ENCODE measurements at regions not wholly inside any gene's neighbourhood (a gene's known extent, or its start where the extent isn't known, plus 50 kb on each side); places are given as distances from the start of the nearest gene placed in this dataset.

DNA sequence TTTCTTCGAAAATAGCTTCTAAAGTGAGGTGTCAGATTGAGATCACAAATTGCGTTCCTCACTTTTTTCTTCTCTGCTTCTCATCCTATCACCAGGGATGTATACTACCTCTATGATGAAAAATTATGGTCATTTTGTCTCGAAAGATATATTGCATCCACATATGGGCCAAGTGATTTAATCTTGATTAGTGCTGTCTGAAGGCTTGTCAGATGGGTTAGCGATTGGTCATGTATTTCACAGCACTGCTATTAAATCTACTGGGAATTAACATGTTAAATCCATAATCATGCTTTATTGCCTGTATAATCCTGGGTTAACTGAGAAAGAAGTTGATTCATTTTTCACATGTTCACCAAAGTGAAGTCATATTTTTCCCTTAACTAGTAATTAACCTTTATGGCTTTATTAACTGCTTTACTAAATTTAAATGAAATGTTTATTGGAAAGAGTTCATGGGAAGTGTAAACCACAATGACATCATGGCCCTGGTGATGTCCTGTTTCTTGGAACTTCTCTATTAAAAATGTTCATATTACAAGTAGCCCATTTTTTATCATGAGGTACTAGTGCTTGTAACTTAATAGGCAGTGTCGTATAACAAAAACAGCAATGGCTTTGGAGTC is 193.3 kb downstream of the SMC2 start:
- H3K27ac ChIP-seq (ENCODE audit: low read depth, low read length) = no peak overlapping the region
- H4K20me1 ChIP-seq (ENCODE audit: insufficient read depth, low read length) = no peaks in the 10 kb centered on the region
- no peaks in the 10 kb centered on the region for H3K4me1 ChIP-seq (ENCODE audit: insufficient read depth, low read length)
- peaks cover 2% of the 10 kb centered on the region for H3K9me3 ChIP-seq (ENCODE audit: insufficient read depth, low read depth, low read length)
- Mint-ChIP-seq H3K27ac (ENCODE audit: unreplicated experiment) (no peak overlapping the region), H3K9me3 (ENCODE audit: unreplicated experiment) (no peaks in the 10 kb centered on the region), H3K4me3 (ENCODE audit: unreplicated experiment) (no peak overlapping the region), H3K36me3 (ENCODE audit: low read depth, unreplicated experiment) (no peaks in the 10 kb centered on the region), H3K27me3 (ENCODE audit: low read depth, unreplicated experiment) (peaks cover 2% of the 10 kb centered on the region), H3K4me1 (ENCODE audit: low read depth, unreplicated experiment) (no peaks in the 10 kb centered on the region)
- FAIRE-seq = no peak
- H2AFZ ChIP-seq (ENCODE audit: low read depth, low read length) = no peak overlapping the region
- no peak for TF ChIP-seq EZH2 (IDR thresholded peaks at IDR 0.05; ENCODE audit: insufficient read depth, low read length)
- TF ChIP-seq, protein P1, sequence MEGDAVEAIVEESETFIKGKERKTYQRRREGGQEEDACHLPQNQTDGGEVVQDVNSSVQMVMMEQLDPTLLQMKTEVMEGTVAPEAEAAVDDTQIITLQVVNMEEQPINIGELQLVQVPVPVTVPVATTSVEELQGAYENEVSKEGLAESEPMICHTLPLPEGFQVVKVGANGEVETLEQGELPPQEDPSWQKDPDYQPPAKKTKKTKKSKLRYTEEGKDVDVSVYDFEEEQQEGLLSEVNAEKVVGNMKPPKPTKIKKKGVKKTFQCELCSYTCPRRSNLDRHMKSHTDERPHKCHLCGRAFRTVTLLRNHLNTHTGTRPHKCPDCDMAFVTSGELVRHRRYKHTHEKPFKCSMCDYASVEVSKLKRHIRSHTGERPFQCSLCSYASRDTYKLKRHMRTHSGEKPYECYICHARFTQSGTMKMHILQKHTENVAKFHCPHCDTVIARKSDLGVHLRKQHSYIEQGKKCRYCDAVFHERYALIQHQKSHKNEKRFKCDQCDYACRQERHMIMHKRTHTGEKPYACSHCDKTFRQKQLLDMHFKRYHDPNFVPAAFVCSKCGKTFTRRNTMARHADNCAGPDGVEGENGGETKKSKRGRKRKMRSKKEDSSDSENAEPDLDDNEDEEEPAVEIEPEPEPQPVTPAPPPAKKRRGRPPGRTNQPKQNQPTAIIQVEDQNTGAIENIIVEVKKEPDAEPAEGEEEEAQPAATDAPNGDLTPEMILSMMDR (IDR thresholded peaks at IDR 0.05; ENCODE audit: insufficient read depth, low read depth, low read length) = no peak
- H3K4me3 ChIP-seq (ENCODE audit: insufficient read depth, low read depth, low read length) = no peak overlapping the region
- H3K4me2 ChIP-seq (ENCODE audit: low read length) = no peak overlapping the region
- H3K79me2 ChIP-seq (ENCODE audit: insufficient read depth, low read length) = no peaks in the 10 kb centered on the region
- H3K36me3 ChIP-seq (ENCODE audit: insufficient read depth, low read length) = no peaks in the 10 kb centered on the region
- no peak overlapping the region for H3K9ac ChIP-seq (ENCODE audit: low read length)
- no peak for DNase-seq (ENCODE audit: low read depth)
- H3K27me3 ChIP-seq (ENCODE audit: insufficient read depth, low read length) = no peaks in the 10 kb centered on the region

DNA sequence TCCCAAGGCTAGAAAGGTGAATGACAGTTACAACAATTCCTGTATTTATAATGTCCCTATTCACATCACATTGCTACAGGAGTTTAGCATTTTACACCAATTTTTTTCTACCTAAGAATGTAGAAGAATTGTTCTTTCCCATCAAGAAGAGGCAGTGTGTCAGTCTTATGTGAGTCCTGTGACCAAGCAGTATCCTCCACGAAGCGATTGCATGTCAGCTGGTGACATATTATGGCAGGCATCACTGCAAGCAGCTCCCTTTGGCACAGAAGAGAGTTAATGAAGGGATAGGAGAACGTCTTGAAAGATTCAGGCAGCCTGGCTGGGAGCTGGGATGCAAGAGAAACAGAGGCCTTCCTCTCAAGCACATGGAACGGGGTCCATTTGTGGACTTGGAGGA is 199.8 kb downstream of the SMC2 start:
- Histone ChIP-seq H3K9me3 (ENCODE audit: insufficient read depth, low read depth, low read length) (no peaks in the 10 kb centered on the region), H3K36me3 (ENCODE audit: insufficient read depth, low read length) (no peaks in the 10 kb centered on the region), H3K79me2 (ENCODE audit: insufficient read depth, low read length) (no peaks in the 10 kb centered on the region), H3K27ac (ENCODE audit: low read depth, low read length) (no peak overlapping the region), H3K4me3 (ENCODE audit: insufficient read depth, low read depth, low read length) (no peak overlapping the region), H4K20me1 (ENCODE audit: insufficient read depth, low read length) (no peaks in the 10 kb centered on the region), H3K9ac (ENCODE audit: low read length) (no peak overlapping the region), H3K4me2 (ENCODE audit: low read length) (no peak overlapping the region), H3K4me1 (ENCODE audit: insufficient read depth, low read length) (no peaks in the 10 kb centered on the region), H2AFZ (ENCODE audit: low read depth, low read length) (no peak overlapping the region), H3K27me3 (ENCODE audit: insufficient read depth, low read length) (no peaks in the 10 kb centered on the region)
- no peak for DNase-seq (ENCODE audit: low read depth)
- no peak for TF ChIP-seq EZH2 (IDR thresholded peaks at IDR 0.05; ENCODE audit: insufficient read depth, low read length)
- TF ChIP-seq, protein P1 (IDR thresholded peaks at IDR 0.05; ENCODE audit: insufficient read depth, low read depth, low read length) = no peak
- H3K36me3 Mint-ChIP-seq (ENCODE audit: low read depth, unreplicated experiment) = no peaks in the 10 kb centered on the region
- no peak for FAIRE-seq
- H3K4me1 Mint-ChIP-seq (ENCODE audit: low read depth, unreplicated experiment) = no peaks in the 10 kb centered on the region
- peaks cover 2% of the 10 kb centered on the region for H3K27me3 Mint-ChIP-seq (ENCODE audit: low read depth, unreplicated experiment)
- H3K27ac Mint-ChIP-seq (ENCODE audit: unreplicated experiment) = no peak overlapping the region
- peaks cover 3% of the 10 kb centered on the region for H3K9me3 Mint-ChIP-seq (ENCODE audit: unreplicated experiment)
- no peak overlapping the region for H3K4me3 Mint-ChIP-seq (ENCODE audit: unreplicated experiment)

DNA sequence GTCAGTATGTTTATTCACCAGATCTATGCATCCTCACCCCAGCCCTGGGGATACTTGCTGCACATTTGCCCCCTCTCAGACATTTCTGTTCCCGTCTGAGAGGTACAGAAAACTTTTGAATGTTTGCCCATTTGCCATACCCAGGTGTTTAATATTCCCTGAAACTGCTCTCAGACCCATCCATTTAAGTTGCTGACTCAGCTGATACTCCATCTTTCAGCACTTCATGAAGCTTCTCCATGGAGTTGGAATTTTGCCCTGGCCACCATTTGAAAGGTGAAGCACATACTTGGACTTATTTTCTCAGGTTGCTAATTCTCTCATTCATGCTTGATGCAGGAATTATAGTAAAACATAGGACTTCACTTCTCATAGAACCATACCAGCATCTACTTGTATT is 203.9 kb upstream of the OR13F1 start:
- Histone ChIP-seq H3K4me3 (ENCODE audit: insufficient read depth, low read depth, low read length) (no peak overlapping the region), H3K4me2 (ENCODE audit: low read length) (no peak overlapping the region), H3K36me3 (ENCODE audit: insufficient read depth, low read length) (no peaks in the 10 kb centered on the region), H4K20me1 (ENCODE audit: insufficient read depth, low read length) (no peaks in the 10 kb centered on the region), H2AFZ (ENCODE audit: low read depth, low read length) (no peak overlapping the region), H3K9me3 (ENCODE audit: insufficient read depth, low read depth, low read length) (no peaks in the 10 kb centered on the region), H3K9ac (ENCODE audit: low read length) (no peak overlapping the region), H3K27me3 (ENCODE audit: insufficient read depth, low read length) (no peaks in the 10 kb centered on the region), H3K27ac (ENCODE audit: low read depth, low read length) (no peak overlapping the region), H3K4me1 (ENCODE audit: insufficient read depth, low read length) (no peaks in the 10 kb centered on the region), H3K79me2 (ENCODE audit: insufficient read depth, low read length) (no peaks in the 10 kb centered on the region)
- Mint-ChIP-seq H3K4me3 (ENCODE audit: unreplicated experiment) (no peak overlapping the region), H3K36me3 (ENCODE audit: low read depth, unreplicated experiment) (no peaks in the 10 kb centered on the region), H3K27ac (ENCODE audit: unreplicated experiment) (no peak overlapping the region), H3K4me1 (ENCODE audit: low read depth, unreplicated experiment) (peaks cover 2% of the 10 kb centered on the region), H3K9me3 (ENCODE audit: unreplicated experiment) (peaks cover 3% of the 10 kb centered on the region), H3K27me3 (ENCODE audit: low read depth, unreplicated experiment) (no peaks in the 10 kb centered on the region)
- DNase-seq (ENCODE audit: low read depth) = no peak
- FAIRE-seq = no peak
- no peak for TF ChIP-seq EZH2 (IDR thresholded peaks at IDR 0.05; ENCODE audit: insufficient read depth, low read length)
- TF ChIP-seq, protein P1 (IDR thresholded peaks at IDR 0.05; ENCODE audit: insufficient read depth, low read depth, low read length) = no peak
